ENCODE measurements at regions not wholly inside any gene's neighbourhood (a gene's known extent, or its start where the extent isn't known, plus 50 kb on each side); places are given as distances from the start of the nearest gene placed in this dataset.

DNA sequence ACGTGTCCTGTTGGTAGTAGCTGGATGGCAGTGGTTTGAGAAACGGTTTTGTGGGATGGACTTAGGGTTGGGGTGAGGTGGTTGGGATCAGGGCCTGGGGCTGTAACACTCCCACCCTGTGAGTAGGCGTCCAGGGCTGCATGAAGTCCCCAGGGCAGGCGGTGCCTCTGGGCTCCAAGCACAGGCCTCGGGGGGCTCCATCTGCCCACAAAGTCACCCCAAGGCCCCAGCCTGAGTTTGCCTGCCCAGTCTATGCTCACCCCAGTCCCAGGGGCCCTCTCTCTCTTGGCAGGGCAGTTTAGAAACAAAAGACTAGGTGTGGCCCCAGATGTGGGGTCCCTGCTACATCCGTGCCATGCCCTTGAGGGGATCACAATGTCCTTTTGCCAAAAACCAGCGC, 86.9 kb upstream of the PRR23E start:
- Histone ChIP-seq H3K4me1 (ENCODE audit: insufficient read depth, low read length, poor library complexity, severe bottlenecking) (no peaks in the 10 kb centered on the region), H3K36me3 (ENCODE audit: insufficient read depth, low read length, poor library complexity, severe bottlenecking) (no peaks in the 10 kb centered on the region), H3K4me3 (ENCODE audit: low read depth, low read length, poor library complexity, severe bottlenecking) (no peak overlapping the region), H3K27ac (ENCODE audit: low read depth, low read length, poor library complexity, severe bottlenecking) (no peak overlapping the region), H3K27me3 (replicated peaks; ENCODE audit: insufficient read depth, low read depth, low read length, poor library complexity) (no peaks in the 10 kb centered on the region), H3K9me3 (ENCODE audit: low read depth, low read length, poor library complexity, severe bottlenecking) (no peaks in the 10 kb centered on the region)
- CTCF ChIA-PET, result no interaction called here
- no peak for DNase-seq (ENCODE audit: low spot score)
- TF ChIP-seq, protein P1, sequence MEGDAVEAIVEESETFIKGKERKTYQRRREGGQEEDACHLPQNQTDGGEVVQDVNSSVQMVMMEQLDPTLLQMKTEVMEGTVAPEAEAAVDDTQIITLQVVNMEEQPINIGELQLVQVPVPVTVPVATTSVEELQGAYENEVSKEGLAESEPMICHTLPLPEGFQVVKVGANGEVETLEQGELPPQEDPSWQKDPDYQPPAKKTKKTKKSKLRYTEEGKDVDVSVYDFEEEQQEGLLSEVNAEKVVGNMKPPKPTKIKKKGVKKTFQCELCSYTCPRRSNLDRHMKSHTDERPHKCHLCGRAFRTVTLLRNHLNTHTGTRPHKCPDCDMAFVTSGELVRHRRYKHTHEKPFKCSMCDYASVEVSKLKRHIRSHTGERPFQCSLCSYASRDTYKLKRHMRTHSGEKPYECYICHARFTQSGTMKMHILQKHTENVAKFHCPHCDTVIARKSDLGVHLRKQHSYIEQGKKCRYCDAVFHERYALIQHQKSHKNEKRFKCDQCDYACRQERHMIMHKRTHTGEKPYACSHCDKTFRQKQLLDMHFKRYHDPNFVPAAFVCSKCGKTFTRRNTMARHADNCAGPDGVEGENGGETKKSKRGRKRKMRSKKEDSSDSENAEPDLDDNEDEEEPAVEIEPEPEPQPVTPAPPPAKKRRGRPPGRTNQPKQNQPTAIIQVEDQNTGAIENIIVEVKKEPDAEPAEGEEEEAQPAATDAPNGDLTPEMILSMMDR (conservative IDR thresholded peaks at IDR 0.05; ENCODE audit: low read depth, low read length), result no peak
- TF ChIP-seq EZH2 (IDR thresholded peaks at IDR 0.05; ENCODE audit: borderline replicate concordance, low read depth, low read length, poor library complexity, severe bottlenecking), result no peak
- intact Hi-C loops (cut with micrococcal nuclease; ENCODE audit: unreplicated experiment), result no loop called here
- POLR2A ChIA-PET (ENCODE audit: low non-redundant PET), result interaction anchor here (0.6 kb wide), 1 partner anchor 1098 kb away, joined by 3 read pairs; no protein-coding TSS in a partner anchor
- no TSS peak for BruUV-seq (replicated peaks)

DNA sequence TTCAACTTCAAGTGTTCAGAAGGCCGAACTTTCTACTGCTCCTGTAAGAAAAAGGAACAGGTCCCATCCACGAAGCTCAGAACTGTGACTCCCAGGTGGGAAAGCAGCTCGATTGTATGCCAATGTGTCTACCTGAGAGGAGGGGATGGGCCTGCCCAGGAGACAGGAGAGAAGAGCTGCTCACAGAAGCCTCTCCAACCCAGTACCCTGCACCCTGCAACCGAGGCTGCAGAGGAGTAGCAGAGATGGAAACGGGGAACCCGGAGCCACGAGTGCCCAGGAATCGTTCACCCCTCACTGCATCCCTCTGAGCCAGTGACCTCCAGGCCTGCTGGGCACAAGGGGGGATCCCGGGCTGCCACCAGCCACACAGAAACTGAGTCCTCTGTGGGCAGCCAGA, 86.5 kb upstream of the PRR23E start:
- peaks cover 2% of the 10 kb centered on the region for H3K9me3 ChIP-seq (ENCODE audit: low read depth, low read length, poor library complexity, severe bottlenecking)
- TF ChIP-seq, protein P1 (conservative IDR thresholded peaks at IDR 0.05; ENCODE audit: low read depth, low read length), result no peak
- no peak for TF ChIP-seq EZH2 (IDR thresholded peaks at IDR 0.05; ENCODE audit: borderline replicate concordance, low read depth, low read length, poor library complexity, severe bottlenecking)
- no peak overlapping the region for H3K27ac ChIP-seq (ENCODE audit: low read depth, low read length, poor library complexity, severe bottlenecking)
- no peak for DNase-seq (ENCODE audit: low spot score)
- H3K4me1 ChIP-seq (ENCODE audit: insufficient read depth, low read length, poor library complexity, severe bottlenecking), result no peaks in the 10 kb centered on the region
- ChIA-PET POLR2A (ENCODE audit: low non-redundant PET) (interaction anchor here (0.6 kb wide), 1 partner anchor 1098 kb away, joined by 3 read pairs; no protein-coding TSS in a partner anchor), CTCF (no interaction called here)
- BruUV-seq (replicated peaks), result no TSS peak
- H3K36me3 ChIP-seq (ENCODE audit: insufficient read depth, low read length, poor library complexity, severe bottlenecking), result no peaks in the 10 kb centered on the region
- H3K4me3 ChIP-seq (ENCODE audit: low read depth, low read length, poor library complexity, severe bottlenecking), result no peak overlapping the region
- intact Hi-C loops (cut with micrococcal nuclease; ENCODE audit: unreplicated experiment), result no loop called here
- H3K27me3 ChIP-seq (replicated peaks; ENCODE audit: insufficient read depth, low read depth, low read length, poor library complexity), result no peaks in the 10 kb centered on the region

DNA sequence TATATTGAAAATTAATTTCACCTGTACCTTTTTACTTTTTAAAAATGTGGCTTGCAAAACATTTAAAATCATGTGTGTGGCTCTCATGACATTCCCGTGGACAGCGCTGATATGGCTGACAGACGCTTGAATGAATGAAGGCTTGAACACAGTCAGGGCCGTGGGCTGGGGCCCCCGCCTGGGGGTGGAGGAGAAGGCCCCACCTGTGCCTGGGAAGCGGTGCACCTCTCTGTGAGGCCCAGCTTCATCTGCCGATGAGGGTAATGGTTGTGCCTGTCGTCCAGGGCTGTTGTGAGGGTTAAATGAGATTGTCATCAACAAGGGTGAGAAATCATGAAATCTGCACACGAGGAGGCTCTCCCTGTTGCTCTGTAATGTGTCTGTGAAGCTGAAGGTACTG, 85.9 kb upstream of the PRR23E start:
- ChIA-PET POLR2A (ENCODE audit: low non-redundant PET) (no interaction called here), CTCF (no interaction called here)
- no peaks in the 10 kb centered on the region for H3K27me3 ChIP-seq (replicated peaks; ENCODE audit: insufficient read depth, low read depth, low read length, poor library complexity)
- H3K27ac ChIP-seq (ENCODE audit: low read depth, low read length, poor library complexity, severe bottlenecking), result no peak overlapping the region
- TF ChIP-seq, protein P1 (conservative IDR thresholded peaks at IDR 0.05; ENCODE audit: low read depth, low read length), result no peak
- TF ChIP-seq EZH2 (IDR thresholded peaks at IDR 0.05; ENCODE audit: borderline replicate concordance, low read depth, low read length, poor library complexity, severe bottlenecking), result no peak
- H3K36me3 ChIP-seq (ENCODE audit: insufficient read depth, low read length, poor library complexity, severe bottlenecking), result no peaks in the 10 kb centered on the region
- peaks cover 5% of the 10 kb centered on the region for H3K9me3 ChIP-seq (ENCODE audit: low read depth, low read length, poor library complexity, severe bottlenecking)
- intact Hi-C loops (cut with micrococcal nuclease; ENCODE audit: unreplicated experiment), result no loop called here
- no TSS peak for BruUV-seq (replicated peaks)
- DNase-seq (ENCODE audit: low spot score), result no peak
- no peaks in the 10 kb centered on the region for H3K4me1 ChIP-seq (ENCODE audit: insufficient read depth, low read length, poor library complexity, severe bottlenecking)
- H3K4me3 ChIP-seq (ENCODE audit: low read depth, low read length, poor library complexity, severe bottlenecking), result no peak overlapping the region
